Stimulated activated CD8-positive, alpha-beta memory T cell treated with anti-CD3 and anti-CD28 coated beads, Interleukin-4, amount 100 ng/mL, for 48 hours (primary cell): ENCODE measurements at regions not wholly inside any gene's neighbourhood (a gene's known extent, or its start where the extent isn't known, plus 50 kb on each side); places are given as distances from the start of the nearest gene placed in this dataset.
A peak's percentile ranks its signal among the peaks of the same experiment; 100 is the strongest.
"Not testable (repeated sequence)": the region's sequence is repeated elsewhere in the genome, so short reads cannot be mapped to it uniquely, and the experiment has no call there.

ENCODE experiments used
- DNase-seq: peaks from one replicate; pipeline ENCODE4 v3.0.0-alpha.2; 2020

GRCh38 chr21:5138687-5139086, 5382.7 kb upstream of the TPTE start:
- peak; percentile 5 for DNase-seq

GRCh38 chr21:5139528-5139927, 5381.9 kb upstream of the TPTE start:
- not testable (repeated sequence) for DNase-seq

- peak; percentile 13 for DNase-seq
These were observed 5378.4 kb upstream of the TPTE start for GRCh38 chr21:5143011-5143410.

GRCh38 chr21:5144731-5145130, 5376.7 kb upstream of the TPTE start:
- DNase-seq = peak; percentile 3

- peak; percentile 51 for DNase-seq
These were observed 5373.7 kb upstream of the TPTE start for GRCh38 chr21:5147685-5148084.

- DNase-seq = not testable (repeated sequence)
These were observed 5372.2 kb upstream of the TPTE start for GRCh38 chr21:5149222-5149621.

- peak; percentile 19 for DNase-seq
These were observed 5367.3 kb upstream of the TPTE start for GRCh38 chr21:5153842-5154640.

- DNase-seq = peak; percentile 89
These were observed 5366.8 kb upstream of the TPTE start for GRCh38 chr21:5154641-5154982.

GRCh38 chr21:5162693-5163574, 5358.4 kb upstream of the TPTE start:
- DNase-seq = not testable (repeated sequence)

- DNase-seq = not testable (repeated sequence)
These were observed 5355.6 kb upstream of the TPTE start for GRCh38 chr21:5165829-5166228.
